Frontal cortex (tissue), 3 donors: ENCODE measurements at regions not wholly inside any gene's neighbourhood (a gene's known extent, or its start where the extent isn't known, plus 50 kb on each side); places are given as distances from the start of the nearest gene placed in this dataset.

Experiments
- DNase-seq, 2 donors: peaks; one replicate each; pipeline ENCODE4 v3.0.0; 2012; ENCODE audit warnings: low spot score in 2 of 2
- FAIRE-seq: peaks from 2 replicates; lab custom pipeline; 2012; peaks lifted over from hg19 to GRCh38; lab: Jason Lieb, UNC
- donor health status: control.
- donor health status: control.
- donor health status: control.

- FAIRE-seq = no peak
- no peak for DNase-seq
Measured at GRCh38 chr3:159555205-159555604, 433.4 kb upstream of the IL12A start.

GRCh38 chr3:159559771-159560170, 428.9 kb upstream of the IL12A start:
- no peak for FAIRE-seq
- DNase-seq = no peak

- DNase-seq (no peak), FAIRE-seq (no peak)
Measured at GRCh38 chr3:159560214-159560979, 428.2 kb upstream of the IL12A start.

- FAIRE-seq = no peak
- DNase-seq = no peak
Measured at GRCh38 chr3:159565313-159565712, 423.3 kb upstream of the IL12A start.

- no peak for DNase-seq
Measured at GRCh38 chr3:159583662-159584061, 405.0 kb upstream of the IL12A start.

GRCh38 chr3:159584421-159584820, 404.2 kb upstream of the IL12A start:
- FAIRE-seq (no peak), DNase-seq (no peak)

More at GRCh38 chr3:159583662-159584061, 405.0 kb upstream of the IL12A start:
- no peak for FAIRE-seq

- peak in 1 of 2 donors; percentile 2 for DNase-seq
- no peak for FAIRE-seq
Measured at GRCh38 chr3:159586571-159587202, 401.9 kb upstream of the IL12A start.

GRCh38 chr3:159593927-159594605, 394.6 kb upstream of the IL12A start:
- DNase-seq (no peak), FAIRE-seq (no peak)

GRCh38 chr3:159600291-159600690, 388.3 kb upstream of the IL12A start:
- FAIRE-seq (peak; percentile 78), DNase-seq (no peak)

- DNase-seq (no peak), FAIRE-seq (no peak)
Measured at GRCh38 chr3:159604151-159604581, 384.5 kb upstream of the IL12A start.

GRCh38 chr3:159605101-159605500, 383.5 kb upstream of the IL12A start:
- FAIRE-seq (no peak), DNase-seq (no peak)

- FAIRE-seq = no peak
- DNase-seq = no peak
Measured at GRCh38 chr3:159605776-159606175, 382.9 kb upstream of the IL12A start.

GRCh38 chr3:159607856-159608255, 380.8 kb upstream of the IL12A start:
- DNase-seq = no peak
- FAIRE-seq = no peak

- DNase-seq = no peak
- FAIRE-seq = no peak
Measured at GRCh38 chr3:159608311-159608710, 380.3 kb upstream of the IL12A start.

- no peak for FAIRE-seq
- DNase-seq = no peak
Measured at GRCh38 chr3:159609625-159610024, 379.0 kb upstream of the IL12A start.

- no peak for DNase-seq
- FAIRE-seq = no peak
Measured at GRCh38 chr3:159616234-159616825, 372.3 kb upstream of the IL12A start.

GRCh38 chr3:159619341-159619885, 369.2 kb upstream of the IL12A start:
- no peak for DNase-seq
- no peak for FAIRE-seq

GRCh38 chr3:159620281-159620680, 368.4 kb upstream of the IL12A start:
- DNase-seq = no peak
- FAIRE-seq = no peak

GRCh38 chr3:159620873-159621272, 367.8 kb upstream of the IL12A start:
- no peak for FAIRE-seq
- no peak for DNase-seq

GRCh38 chr3:159624616-159625015, 364.0 kb upstream of the IL12A start:
- FAIRE-seq (no peak), DNase-seq (no peak)
